Fibroblast of mammary gland (primary cell): ENCODE measurements at regions not wholly inside any gene's neighbourhood (a gene's known extent, or its start where the extent isn't known, plus 50 kb on each side); places are given as distances from the start of the nearest gene placed in this dataset.

Experiments
- DNase-seq: peaks from one replicate; pipeline ENCODE4 v3.0.0-alpha.2; 2010; ENCODE audit warnings: low read depth
- H3K4me3 ChIP-seq: 2 replicates; pipeline ENCODE4 v1.5.1; 2011; ENCODE audit warnings: low read depth, mild to moderate bottlenecking, low read length, moderate library complexity; ENCODE audit not compliant: control insufficient read depth
- TF ChIP-seq, protein P1 (sequence below): conservative IDR thresholded peaks from 2 replicates; pipeline ENCODE4 v1.5.1; 2011; ENCODE audit warnings: low read depth, low read length, inconsistent platforms; ENCODE audit not compliant: control insufficient read depth, insufficient read depth

DNA sequence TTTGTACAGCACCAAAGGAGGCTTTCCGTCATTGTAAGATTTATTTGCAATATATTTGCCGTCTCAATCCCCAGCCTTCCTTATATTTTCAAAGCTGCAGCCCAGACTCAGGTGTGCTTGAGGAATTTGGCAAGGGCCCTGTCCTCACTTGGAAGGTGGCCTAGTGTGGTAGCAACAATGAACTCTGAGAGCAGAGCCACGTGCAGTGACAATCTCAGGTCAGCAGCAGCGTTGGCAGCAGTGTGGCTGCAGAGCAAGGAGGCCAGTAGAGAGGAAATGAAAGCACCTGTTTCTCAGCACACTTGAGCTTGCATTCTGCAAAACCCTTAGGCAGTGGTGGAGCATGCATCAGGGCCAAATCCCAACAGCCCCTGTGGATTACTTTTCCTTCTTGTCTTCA is 613.5 kb downstream of the RBFOX1 start:
- TF ChIP-seq, protein P1, sequence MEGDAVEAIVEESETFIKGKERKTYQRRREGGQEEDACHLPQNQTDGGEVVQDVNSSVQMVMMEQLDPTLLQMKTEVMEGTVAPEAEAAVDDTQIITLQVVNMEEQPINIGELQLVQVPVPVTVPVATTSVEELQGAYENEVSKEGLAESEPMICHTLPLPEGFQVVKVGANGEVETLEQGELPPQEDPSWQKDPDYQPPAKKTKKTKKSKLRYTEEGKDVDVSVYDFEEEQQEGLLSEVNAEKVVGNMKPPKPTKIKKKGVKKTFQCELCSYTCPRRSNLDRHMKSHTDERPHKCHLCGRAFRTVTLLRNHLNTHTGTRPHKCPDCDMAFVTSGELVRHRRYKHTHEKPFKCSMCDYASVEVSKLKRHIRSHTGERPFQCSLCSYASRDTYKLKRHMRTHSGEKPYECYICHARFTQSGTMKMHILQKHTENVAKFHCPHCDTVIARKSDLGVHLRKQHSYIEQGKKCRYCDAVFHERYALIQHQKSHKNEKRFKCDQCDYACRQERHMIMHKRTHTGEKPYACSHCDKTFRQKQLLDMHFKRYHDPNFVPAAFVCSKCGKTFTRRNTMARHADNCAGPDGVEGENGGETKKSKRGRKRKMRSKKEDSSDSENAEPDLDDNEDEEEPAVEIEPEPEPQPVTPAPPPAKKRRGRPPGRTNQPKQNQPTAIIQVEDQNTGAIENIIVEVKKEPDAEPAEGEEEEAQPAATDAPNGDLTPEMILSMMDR: no peak
- H3K4me3 ChIP-seq: no peak overlapping the region
- no peak for DNase-seq

DNA sequence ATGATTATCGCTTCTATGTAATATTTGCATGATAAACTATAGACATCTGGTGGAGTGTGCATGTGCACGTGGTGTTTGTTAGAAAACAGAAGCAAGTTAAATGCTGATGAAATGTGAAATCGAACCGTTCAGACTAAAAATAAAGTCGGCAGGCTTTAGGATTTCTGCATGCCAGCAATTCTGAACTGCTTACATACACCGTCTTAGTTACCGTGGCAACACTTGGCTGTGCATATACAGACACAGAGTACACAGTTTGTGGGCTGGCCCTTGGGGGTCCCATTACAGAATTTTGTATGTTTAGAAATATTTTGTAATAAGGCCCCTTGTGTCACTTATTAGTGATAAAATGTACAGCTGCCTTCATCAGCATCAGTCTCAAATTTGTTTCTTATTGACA is 605.5 kb downstream of the RBFOX1 start:
- TF ChIP-seq, protein P1: no peak
- no peak for DNase-seq
- H3K4me3 ChIP-seq: no peak overlapping the region

DNA sequence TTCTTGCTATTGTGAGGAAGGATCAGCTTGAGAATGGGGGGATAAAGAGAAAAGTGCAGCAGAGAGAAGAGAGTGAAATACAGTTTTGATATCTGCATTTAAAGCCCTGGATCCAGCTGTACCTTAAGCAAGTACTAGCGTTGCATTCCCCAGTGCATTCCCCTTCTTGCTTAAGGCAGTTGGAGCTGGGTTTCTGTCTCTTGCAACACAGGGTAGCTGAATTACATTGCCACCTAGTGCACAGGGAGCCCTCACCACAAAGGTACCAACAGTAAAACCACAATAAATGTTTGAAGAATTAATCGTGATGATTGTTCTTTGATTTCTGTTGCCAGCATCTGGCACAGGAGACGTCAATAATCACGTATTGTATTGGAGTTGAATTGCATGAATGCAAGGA is 588.7 kb downstream of the RBFOX1 start:
- H3K4me3 ChIP-seq: no peak overlapping the region
- TF ChIP-seq, protein P1: no peak
- DNase-seq: no peak

DNA sequence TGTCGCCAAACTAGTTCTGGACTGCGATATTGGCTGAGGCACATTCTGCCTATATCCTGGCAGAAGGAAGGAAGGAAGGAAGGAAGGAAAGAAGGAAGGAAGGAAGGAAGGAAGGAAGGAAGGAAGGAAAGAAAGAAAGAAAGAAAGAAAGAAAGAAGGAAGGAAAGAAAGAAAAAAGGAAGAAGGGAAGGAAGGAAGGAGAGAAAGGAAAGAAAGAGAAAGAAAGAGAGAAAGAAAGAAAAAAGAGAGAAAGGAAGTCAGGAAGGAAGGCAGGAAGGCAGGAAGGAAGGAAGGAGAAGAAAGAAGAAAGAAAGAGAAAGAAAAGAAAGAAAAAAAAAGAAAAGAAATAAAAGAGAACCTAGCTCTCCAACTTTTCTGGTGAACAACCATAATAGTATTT is 587.1 kb downstream of the RBFOX1 start:
- DNase-seq: no peak
- no peak overlapping the region for H3K4me3 ChIP-seq
- TF ChIP-seq, protein P1: no peak

DNA sequence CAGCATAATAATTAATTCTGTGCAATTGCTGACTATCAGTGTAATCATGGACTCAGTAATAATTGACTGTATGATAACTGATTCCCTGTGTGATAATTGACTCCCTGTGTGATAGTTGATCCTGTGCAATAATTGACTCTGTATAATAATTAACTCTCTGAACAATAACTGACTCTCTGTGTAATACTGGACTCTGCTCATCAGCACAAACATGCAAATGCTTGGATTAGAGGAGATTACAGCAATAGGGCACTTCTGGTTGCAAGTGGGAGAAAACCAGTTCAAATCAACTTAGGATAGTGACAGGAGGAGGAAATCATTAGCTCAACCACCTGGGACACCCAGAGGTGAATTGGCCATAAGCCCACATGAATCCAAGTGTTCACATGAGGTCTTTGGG is 582.1 kb downstream of the RBFOX1 start:
- TF ChIP-seq, protein P1: no peak
- DNase-seq: no peak
- no peak overlapping the region for H3K4me3 ChIP-seq

DNA sequence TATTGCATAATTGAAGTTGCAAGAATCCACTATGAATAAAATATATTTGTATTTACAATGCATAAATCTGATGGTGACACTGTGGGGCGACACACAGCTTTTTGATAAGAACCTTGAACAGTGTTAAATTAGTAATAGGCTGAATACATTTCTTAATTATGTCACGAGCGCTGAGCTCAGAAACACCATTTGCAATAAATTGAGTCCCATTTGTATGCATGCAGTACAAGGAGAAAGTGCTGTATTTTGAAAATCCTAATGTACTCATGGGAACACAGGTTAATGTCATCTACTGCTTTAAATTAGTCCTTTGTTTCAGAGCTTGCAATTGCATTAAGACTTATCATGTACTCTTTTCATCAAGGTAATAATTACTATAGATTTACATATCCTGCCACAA is 579.5 kb downstream of the RBFOX1 start:
- TF ChIP-seq, protein P1: no peak
- DNase-seq: no peak
- H3K4me3 ChIP-seq: no peak overlapping the region

DNA sequence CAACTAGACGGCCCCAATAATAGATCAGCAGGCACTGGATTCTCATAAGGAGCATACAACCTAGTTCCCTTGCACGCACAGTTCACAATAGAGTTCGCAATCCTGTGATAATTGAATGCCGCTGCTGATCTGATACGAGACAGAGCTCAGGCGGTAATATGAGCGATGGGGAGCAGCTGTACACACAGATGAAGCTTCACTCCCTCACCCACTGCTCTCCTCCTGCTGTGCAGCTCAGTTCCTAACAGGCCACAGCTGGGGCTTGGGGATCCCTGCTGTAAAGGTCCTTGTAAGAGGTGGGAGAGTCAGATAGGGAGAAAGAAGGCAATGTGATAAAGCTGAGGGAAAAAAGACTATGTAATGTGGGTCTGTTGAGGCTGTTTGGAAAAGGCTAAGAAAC is 577.5 kb downstream of the RBFOX1 start:
- no peak for DNase-seq
- H3K4me3 ChIP-seq: no peak overlapping the region
- TF ChIP-seq, protein P1: no peak
